ENCODE measurements at regions not wholly inside any gene's neighbourhood (a gene's known extent, or its start where the extent isn't known, plus 50 kb on each side); places are given as distances from the start of the nearest gene placed in this dataset.
"Not testable (repeated sequence)": the region's sequence is repeated elsewhere in the genome, so short reads cannot be mapped to it uniquely, and the experiment has no call there.

- TF ChIP-seq CTCF (IDR thresholded peaks at IDR 0.05; ENCODE audit: insufficient read depth, low read depth, low read length, missing control alignments), result no peak
- DNase-seq (ENCODE audit: low read depth), result no peak
- H3K4me3 ChIP-seq (ENCODE audit: low read depth, low read length), result no peak overlapping the region
These were observed 89.0 kb upstream of the MLN start for GRCh38 chr6:33892581-33893346.

- no peak for TF ChIP-seq CTCF (IDR thresholded peaks at IDR 0.05; ENCODE audit: insufficient read depth, low read depth, low read length, missing control alignments)
- no peak for DNase-seq (ENCODE audit: low read depth)
- no peak overlapping the region for H3K4me3 ChIP-seq (ENCODE audit: low read depth, low read length)
These were observed 84.9 kb upstream of the MLN start for GRCh38 chr6:33888664-33889200.

GRCh38 chr6:33888183-33888582, 84.4 kb upstream of the MLN start:
- no peak for TF ChIP-seq CTCF (IDR thresholded peaks at IDR 0.05; ENCODE audit: insufficient read depth, low read depth, low read length, missing control alignments)
- DNase-seq (ENCODE audit: low read depth), result no peak
- no peak overlapping the region for H3K4me3 ChIP-seq (ENCODE audit: low read depth, low read length)

- H3K4me3 ChIP-seq (ENCODE audit: low read depth, low read length), result no peak overlapping the region
- no peak for TF ChIP-seq CTCF (IDR thresholded peaks at IDR 0.05; ENCODE audit: insufficient read depth, low read depth, low read length, missing control alignments)
- no peak for DNase-seq (ENCODE audit: low read depth)
These were observed 82.9 kb upstream of the MLN start for GRCh38 chr6:33886673-33887144.

- DNase-seq (ENCODE audit: low read depth), result no peak
- no peak overlapping the region for H3K4me3 ChIP-seq (ENCODE audit: low read depth, low read length)
- TF ChIP-seq CTCF (IDR thresholded peaks at IDR 0.05; ENCODE audit: insufficient read depth, low read depth, low read length, missing control alignments), result no peak
These were observed 81.6 kb upstream of the MLN start for GRCh38 chr6:33885132-33886057.

- H3K4me3 ChIP-seq (ENCODE audit: low read depth, low read length); DNase-seq (ENCODE audit: low read depth): not testable (repeated sequence)
These were observed 79.8 kb upstream of the MLN start for GRCh38 chr6:33883621-33884020.

- no peak for TF ChIP-seq CTCF (IDR thresholded peaks at IDR 0.05; ENCODE audit: insufficient read depth, low read depth, low read length, missing control alignments)
- DNase-seq (ENCODE audit: low read depth), result no peak
- no peak overlapping the region for H3K4me3 ChIP-seq (ENCODE audit: low read depth, low read length)
These were observed 78.4 kb upstream of the MLN start for GRCh38 chr6:33882154-33882553.

Measured in GM12865 (cell line).